Liver (tissue), 7 donors: ENCODE measurements at regions not wholly inside any gene's neighbourhood (a gene's known extent, or its start where the extent isn't known, plus 50 kb on each side); places are given as distances from the start of the nearest gene placed in this dataset.

ENCODE experiments used
- DNase-seq: peaks from one replicate; pipeline ENCODE4 v3.0.0-alpha.2; 2017; ENCODE audit warnings: low spot score
- H3K27ac ChIP-seq, 2 donors: one replicate each; pipeline ENCODE4 v1.7.0; 2013; ENCODE audit warnings: inconsistent platforms in 2 of 2, low read length in 2 of 2, control low read depth in 1 of 2, low read depth in 1 of 2, mild to moderate bottlenecking in 1 of 2
- H3K27me3 ChIP-seq, 4 donors: one replicate each; pipeline versions ENCODE4 v1.6.1 to v1.7.0; 2013; ENCODE audit warnings: low read length in 3 of 4, inconsistent platforms in 1 of 4, mild to moderate bottlenecking in 1 of 4, moderate library complexity in 1 of 4; ENCODE audit not compliant: control insufficient read depth in 4 of 4, insufficient read depth in 4 of 4
- H3K36me3 ChIP-seq, 4 donors: one replicate each; pipeline versions ENCODE4 v1.6.1 to v1.7.0; 2013; ENCODE audit warnings: low read length in 3 of 4, mild to moderate bottlenecking in 3 of 4, low read depth in 1 of 4, moderate library complexity in 1 of 4; ENCODE audit not compliant: control insufficient read depth in 4 of 4, insufficient read depth in 3 of 4
- H3K4me1 ChIP-seq, 4 donors: one replicate each; pipeline versions ENCODE4 v1.6.1 to v1.7.0; 2013; ENCODE audit warnings: low read length in 3 of 4, mild to moderate bottlenecking in 3 of 4, moderate library complexity in 1 of 4; ENCODE audit not compliant: control insufficient read depth in 4 of 4, insufficient read depth in 4 of 4
- H3K4me3 ChIP-seq, 3 donors: one replicate each; pipeline versions ENCODE4 v1.6.1 to v1.7.0; 2013; ENCODE audit warnings: low read length in 3 of 3, control low read depth in 1 of 3, low read depth in 1 of 3, mild to moderate bottlenecking in 1 of 3
- H3K9ac ChIP-seq, 2 donors: one replicate each; pipeline ENCODE4 v1.7.0; 2013; ENCODE audit warnings: low read length in 2 of 2, mild to moderate bottlenecking in 2 of 2, moderate library complexity in 2 of 2, control low read depth in 1 of 2, low read depth in 1 of 2
- H3K9me3 ChIP-seq, 4 donors: one replicate each; pipeline versions ENCODE4 v1.6.1 to v1.7.0; 2013; ENCODE audit warnings: low read length in 3 of 4; ENCODE audit not compliant: control insufficient read depth in 4 of 4
- FOXA1 ChIP-seq: IDR thresholded peaks from 2 replicates; pipeline ENCODE4 v1.6.1; 2016; ENCODE audit warnings: antibody characterized with exemption
- GABPA ChIP-seq, 2 donors: IDR thresholded peaks in 1 of 2; conservative IDR thresholded peaks in 1 of 2; 2 replicates each; pipeline ENCODE4 v1.6.1; 2016; ENCODE audit warnings: antibody characterized with exemption in 2 of 2, mild to moderate bottlenecking in 1 of 2, moderate library complexity in 1 of 2
- HNF4G ChIP-seq: IDR thresholded peaks from 2 replicates; pipeline ENCODE4 v1.6.1; 2016; ENCODE audit warnings: antibody characterized with exemption
- JUND ChIP-seq, 2 donors: IDR thresholded peaks; 2 replicates each; pipeline ENCODE4 v1.6.1; 2016; ENCODE audit warnings: antibody characterized with exemption in 2 of 2
- RXRA ChIP-seq, 2 donors: IDR thresholded peaks; 2 replicates each; pipeline ENCODE4 v1.6.1; 2017 to 2018; ENCODE audit warnings: antibody characterized with exemption in 2 of 2, mild to moderate bottlenecking in 1 of 2
- TAF1 ChIP-seq: conservative IDR thresholded peaks from 2 replicates; pipeline ENCODE4 v1.6.1; 2016; ENCODE audit warnings: antibody characterized with exemption, mild to moderate bottlenecking
- YY1 ChIP-seq: IDR thresholded peaks from 2 replicates; pipeline ENCODE4 v1.6.1; 2016; ENCODE audit warnings: antibody characterized with exemption, mild to moderate bottlenecking
- WGBS: extraction: QIAGEN DNeasy Blood & Tissue Kit; methylation state at CpG from one replicate; pipeline ENCODE4 v1.1.7; 2013; 5-methylcytosine and 5-hydroxymethylcytosine counted together
- TF ChIP-seq, protein P1 (sequence below): IDR thresholded peaks from 2 replicates; pipeline ENCODE4 v1.6.1; 2016; ENCODE audit warnings: antibody characterized with exemption
- TF ChIP-seq, protein P2 (sequence below): IDR thresholded peaks from 2 replicates; pipeline ENCODE4 v1.6.1; 2016; ENCODE audit warnings: antibody characterized with exemption, mild to moderate bottlenecking
- TF ChIP-seq, protein P3 (sequence below): IDR thresholded peaks from 2 replicates; pipeline ENCODE4 v1.6.1; 2016; ENCODE audit warnings: antibody characterized with exemption
- TF ChIP-seq, protein P4 (sequence below): IDR thresholded peaks from 2 replicates; pipeline ENCODE4 v1.6.1; 2016; ENCODE audit warnings: antibody characterized with exemption
- donor health status: healthy.
- donor health status: healthy.
- donor health status: healthy.
- donor health status: healthy.

DNA sequence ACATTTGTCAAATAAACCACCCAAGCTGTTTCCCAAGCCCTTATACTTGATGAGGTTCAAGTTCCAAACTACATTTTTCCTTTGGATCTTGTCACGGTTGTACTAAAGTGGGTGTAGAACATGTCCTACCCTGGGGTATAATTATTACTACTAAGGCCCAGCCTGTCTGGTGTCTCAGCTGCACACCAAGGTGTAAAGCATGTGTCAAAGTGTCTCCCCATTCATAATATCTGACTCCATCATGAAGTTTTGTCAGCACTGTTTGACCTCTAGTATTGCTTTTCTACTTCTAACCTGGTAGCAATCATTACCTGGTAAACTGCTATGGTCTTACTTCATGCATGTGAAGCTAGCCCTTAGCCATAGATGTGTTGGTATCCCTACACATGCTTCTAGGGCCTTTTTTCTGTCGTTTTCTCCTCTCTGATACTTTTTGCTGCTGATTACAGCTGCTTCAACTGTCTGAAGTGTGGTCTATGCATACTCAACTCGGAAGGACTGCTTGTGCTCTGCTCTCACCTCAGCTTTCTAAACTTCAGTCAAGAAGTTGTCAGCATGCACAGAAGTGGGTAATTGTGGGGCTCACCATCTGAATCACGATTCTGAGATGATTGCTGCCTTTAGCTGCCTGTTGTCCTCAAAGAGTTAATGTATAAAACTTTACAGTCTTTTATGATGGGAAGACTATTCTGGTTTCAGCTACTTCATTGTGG is 445.7 kb upstream of the TRIB2 start (continued):
- no peak for TF ChIP-seq RXRA (IDR thresholded peaks at IDR 0.05)

DNA sequence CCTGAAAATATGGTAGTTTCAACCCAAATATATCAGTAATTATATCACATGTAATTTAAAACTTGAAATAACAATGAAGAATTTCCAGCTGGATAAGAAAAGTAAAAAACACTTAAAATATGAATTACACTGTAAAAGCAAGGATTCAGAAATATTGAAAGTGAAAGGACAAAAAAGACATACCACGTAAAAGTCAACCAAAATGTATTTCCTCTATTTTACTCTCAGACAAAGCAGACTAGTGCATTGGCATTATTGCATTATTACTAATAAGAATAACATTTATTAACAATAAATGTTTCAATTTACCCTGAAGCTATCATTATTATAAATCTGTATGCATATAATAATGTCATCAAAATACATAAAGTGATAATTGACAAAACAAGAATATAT is 445.1 kb upstream of the TRIB2 start:
- no peak overlapping the region for H3K27ac ChIP-seq
- TF ChIP-seq JUND (IDR thresholded peaks at IDR 0.05): no peak
- TF ChIP-seq, protein P1, sequence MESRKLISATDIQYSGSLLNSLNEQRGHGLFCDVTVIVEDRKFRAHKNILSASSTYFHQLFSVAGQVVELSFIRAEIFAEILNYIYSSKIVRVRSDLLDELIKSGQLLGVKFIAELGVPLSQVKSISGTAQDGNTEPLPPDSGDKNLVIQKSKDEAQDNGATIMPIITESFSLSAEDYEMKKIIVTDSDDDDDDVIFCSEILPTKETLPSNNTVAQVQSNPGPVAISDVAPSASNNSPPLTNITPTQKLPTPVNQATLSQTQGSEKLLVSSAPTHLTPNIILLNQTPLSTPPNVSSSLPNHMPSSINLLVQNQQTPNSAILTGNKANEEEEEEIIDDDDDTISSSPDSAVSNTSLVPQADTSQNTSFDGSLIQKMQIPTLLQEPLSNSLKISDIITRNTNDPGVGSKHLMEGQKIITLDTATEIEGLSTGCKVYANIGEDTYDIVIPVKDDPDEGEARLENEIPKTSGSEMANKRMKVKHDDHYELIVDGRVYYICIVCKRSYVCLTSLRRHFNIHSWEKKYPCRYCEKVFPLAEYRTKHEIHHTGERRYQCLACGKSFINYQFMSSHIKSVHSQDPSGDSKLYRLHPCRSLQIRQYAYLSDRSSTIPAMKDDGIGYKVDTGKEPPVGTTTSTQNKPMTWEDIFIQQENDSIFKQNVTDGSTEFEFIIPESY: no peak
- no peak for TF ChIP-seq GABPA (IDR thresholded peaks at IDR 0.05 in 1 of 2, conservative IDR thresholded peaks at IDR 0.05 in 1 of 2)
- TF ChIP-seq TAF1: no peak
- TF ChIP-seq, protein P2, sequence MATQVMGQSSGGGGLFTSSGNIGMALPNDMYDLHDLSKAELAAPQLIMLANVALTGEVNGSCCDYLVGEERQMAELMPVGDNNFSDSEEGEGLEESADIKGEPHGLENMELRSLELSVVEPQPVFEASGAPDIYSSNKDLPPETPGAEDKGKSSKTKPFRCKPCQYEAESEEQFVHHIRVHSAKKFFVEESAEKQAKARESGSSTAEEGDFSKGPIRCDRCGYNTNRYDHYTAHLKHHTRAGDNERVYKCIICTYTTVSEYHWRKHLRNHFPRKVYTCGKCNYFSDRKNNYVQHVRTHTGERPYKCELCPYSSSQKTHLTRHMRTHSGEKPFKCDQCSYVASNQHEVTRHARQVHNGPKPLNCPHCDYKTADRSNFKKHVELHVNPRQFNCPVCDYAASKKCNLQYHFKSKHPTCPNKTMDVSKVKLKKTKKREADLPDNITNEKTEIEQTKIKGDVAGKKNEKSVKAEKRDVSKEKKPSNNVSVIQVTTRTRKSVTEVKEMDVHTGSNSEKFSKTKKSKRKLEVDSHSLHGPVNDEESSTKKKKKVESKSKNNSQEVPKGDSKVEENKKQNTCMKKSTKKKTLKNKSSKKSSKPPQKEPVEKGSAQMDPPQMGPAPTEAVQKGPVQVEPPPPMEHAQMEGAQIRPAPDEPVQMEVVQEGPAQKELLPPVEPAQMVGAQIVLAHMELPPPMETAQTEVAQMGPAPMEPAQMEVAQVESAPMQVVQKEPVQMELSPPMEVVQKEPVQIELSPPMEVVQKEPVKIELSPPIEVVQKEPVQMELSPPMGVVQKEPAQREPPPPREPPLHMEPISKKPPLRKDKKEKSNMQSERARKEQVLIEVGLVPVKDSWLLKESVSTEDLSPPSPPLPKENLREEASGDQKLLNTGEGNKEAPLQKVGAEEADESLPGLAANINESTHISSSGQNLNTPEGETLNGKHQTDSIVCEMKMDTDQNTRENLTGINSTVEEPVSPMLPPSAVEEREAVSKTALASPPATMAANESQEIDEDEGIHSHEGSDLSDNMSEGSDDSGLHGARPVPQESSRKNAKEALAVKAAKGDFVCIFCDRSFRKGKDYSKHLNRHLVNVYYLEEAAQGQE: no peak
- no peak for TF ChIP-seq FOXA1
- TF ChIP-seq, protein P3, sequence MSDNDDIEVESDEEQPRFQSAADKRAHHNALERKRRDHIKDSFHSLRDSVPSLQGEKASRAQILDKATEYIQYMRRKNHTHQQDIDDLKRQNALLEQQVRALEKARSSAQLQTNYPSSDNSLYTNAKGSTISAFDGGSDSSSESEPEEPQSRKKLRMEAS: no peak
- no peak for DNase-seq
- H3K4me3 ChIP-seq: no peak overlapping the region
- H3K27me3 ChIP-seq: peaks cover 0 to 4% (median 0%) of the 10 kb centered on the region in 4 donors
- 48% methylated on average over 1 of the region's 1 CpG for WGBS
- no peak overlapping the region for H3K9ac ChIP-seq
- H3K36me3 ChIP-seq: no peaks in the 10 kb centered on the region
- peaks cover 0 to 2% (median 0%) of the 10 kb centered on the region in 4 donors for H3K4me1 ChIP-seq
- H3K9me3 ChIP-seq: no peaks in the 10 kb centered on the region

DNA sequence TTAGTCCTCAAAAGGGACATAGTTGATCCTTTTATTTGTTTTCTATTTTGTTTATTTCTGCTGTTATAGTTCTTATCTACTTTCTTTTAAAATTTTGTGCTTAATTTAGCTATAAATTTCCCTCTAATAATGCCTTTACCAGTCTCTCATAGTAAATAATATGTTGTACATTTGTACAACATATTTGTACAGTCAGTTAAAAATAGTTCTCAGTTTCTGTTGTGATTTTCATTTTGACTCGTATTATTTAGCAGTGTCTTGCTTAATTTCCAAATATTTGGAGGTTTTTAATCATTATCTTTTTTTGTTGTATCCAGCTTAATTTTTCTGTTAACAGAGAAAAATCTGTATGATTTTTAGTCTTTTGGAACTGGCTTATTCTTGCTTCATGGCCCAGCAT is 443.6 kb upstream of the TRIB2 start:
- 66% methylated on average over 1 of the region's 1 CpG for WGBS
- TF ChIP-seq, protein P3: no peak
- TF ChIP-seq FOXA1: no peak
- no peak for DNase-seq
- Histone ChIP-seq H3K9me3 (no peaks in the 10 kb centered on the region), H3K9ac (no peak overlapping the region), H3K4me1 (peaks cover 0 to 2% (median 0%) of the 10 kb centered on the region in 4 donors), H3K4me3 (no peak overlapping the region), H3K36me3 (no peaks in the 10 kb centered on the region), H3K27ac (no peak overlapping the region), H3K27me3 (peaks cover 0 to 8% (median 0%) of the 10 kb centered on the region in 4 donors)

DNA sequence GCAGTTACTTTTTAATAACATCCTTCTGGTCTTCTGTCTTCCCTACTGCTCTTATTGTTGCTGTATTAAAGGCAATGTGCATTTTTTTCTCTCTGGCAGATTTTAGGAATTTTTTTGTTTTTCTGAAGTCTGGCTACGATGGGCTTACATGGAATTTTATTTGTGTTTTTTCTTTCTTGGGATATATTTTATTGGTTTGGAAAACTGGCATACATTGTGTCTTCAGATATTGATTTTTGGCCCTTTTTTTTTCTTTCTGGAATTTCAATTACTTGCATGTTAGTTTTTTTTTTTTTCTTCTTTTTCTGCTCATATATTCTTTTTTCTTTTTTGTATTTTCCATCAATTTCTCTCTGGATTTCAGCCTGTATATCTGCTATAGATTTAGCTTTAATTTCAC is 442.1 kb upstream of the TRIB2 start:
- H3K27me3 ChIP-seq: peaks cover 0 to 8% (median 0%) of the 10 kb centered on the region in 4 donors
- no peaks in the 10 kb centered on the region for H3K36me3 ChIP-seq
- H3K4me3 ChIP-seq: no peak overlapping the region
- peaks cover 0 to 2% (median 0%) of the 10 kb centered on the region in 4 donors for H3K4me1 ChIP-seq
- WGBS: 87% methylated on average over 1 of the region's 1 CpG
- H3K9me3 ChIP-seq: no peaks in the 10 kb centered on the region
- H3K27ac ChIP-seq: no peak overlapping the region
- H3K9ac ChIP-seq: no peak overlapping the region
- no peak for DNase-seq
- TF ChIP-seq, protein P2: no peak
- TF ChIP-seq RXRA (IDR thresholded peaks at IDR 0.05) (no peak), HNF4G (no peak), YY1 (no peak), GABPA (IDR thresholded peaks at IDR 0.05 in 1 of 2, conservative IDR thresholded peaks at IDR 0.05 in 1 of 2) (no peak), TAF1 (no peak), FOXA1 (no peak)
- TF ChIP-seq, protein P1: no peak
- TF ChIP-seq, protein P4, sequence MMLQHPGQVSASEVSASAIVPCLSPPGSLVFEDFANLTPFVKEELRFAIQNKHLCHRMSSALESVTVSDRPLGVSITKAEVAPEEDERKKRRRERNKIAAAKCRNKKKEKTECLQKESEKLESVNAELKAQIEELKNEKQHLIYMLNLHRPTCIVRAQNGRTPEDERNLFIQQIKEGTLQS: no peak
